Stomach (tissue), 8 donors: ENCODE measurements at regions not wholly inside any gene's neighbourhood (a gene's known extent, or its start where the extent isn't known, plus 50 kb on each side); places are given as distances from the start of the nearest gene placed in this dataset.

ENCODE experiments used
- DNase-seq, 2 donors: peaks; one replicate each; pipeline versions ENCODE4 v3.0.0 to v3.0.0-alpha.2; 2013 to 2019
- H3K27ac ChIP-seq, 5 donors: fragments of 200-600 bp in 4 of 5; sonication (generic) in 4 of 5; one replicate each; pipeline ENCODE4 v1.5.1; 2013 to 2019; ENCODE audit warnings: mild to moderate bottlenecking in 1 of 5, moderate library complexity in 1 of 5
- H3K27me3 ChIP-seq, 3 donors: fragments of 200-600 bp; sonication (generic); one replicate each; pipeline ENCODE4 v1.5.1; 2017 to 2019; ENCODE audit warnings: mixed run types in 1 of 3
- H3K36me3 ChIP-seq, 4 donors: fragments of 200-600 bp; sonication (generic); 1 replicate in 3 of 4; 2 replicates in 1 of 4; pipeline ENCODE4 v1.5.1; 2016 to 2019
- H3K4me1 ChIP-seq, 4 donors: fragments of 200-600 bp; sonication (generic); one replicate each; pipeline ENCODE4 v1.5.1; 2016 to 2019
- H3K4me3 ChIP-seq, 4 donors: fragments of 200-600 bp; sonication (generic) in 3 of 4; one replicate each; pipeline ENCODE4 v1.5.1; 2016 to 2019; ENCODE audit warnings: mild to moderate bottlenecking in 1 of 4
- H3K9me3 ChIP-seq, 4 donors: fragments of 200-600 bp; sonication (generic); one replicate each; pipeline ENCODE4 v1.5.1; 2016 to 2019
- EP300 ChIP-seq: sonication (generic); formaldehyde crosslinking; IDR thresholded peaks from one replicate; pipeline ENCODE4 v1.6.1; 2017; ENCODE audit warnings: antibody characterized with exemption
- POLR2A ChIP-seq, 4 donors: fragments of 450-650 bp; IDR thresholded peaks; one replicate each; pipeline ENCODE4 v1.6.1; 2016; ENCODE audit warnings: antibody characterized with exemption in 4 of 4, control low read depth in 2 of 4, mild to moderate bottlenecking in 1 of 4, moderate library complexity in 1 of 4
- POLR2AphosphoS5 ChIP-seq, 3 donors: sonication (generic); formaldehyde crosslinking; IDR thresholded peaks; one replicate each; pipeline ENCODE4 v1.6.1; 2016; ENCODE audit warnings: antibody characterized with exemption in 3 of 3
- WGBS, 5 donors: extraction: QIAGEN DNeasy Blood & Tissue Kit in 3 of 5; methylation state at CpG; one replicate each; pipeline versions ENCODE4 v1.1.5 to v1.1.7; 2013 to 2018; 5-methylcytosine and 5-hydroxymethylcytosine counted together
- intact Hi-C: fragments of 100-400 bp; cut with DNase I; formaldehyde crosslinking; loops from one replicate; pipeline ENCODE4 v1.15.1; 2023; ENCODE audit warnings: low total_unique reads
- TF ChIP-seq, protein P1 (sequence below), 7 experiments: fragments of 450-650 bp in 4 of 7; fragments of 200-600 bp in 3 of 7; sonication (generic) in 3 of 7; IDR thresholded peaks; one replicate each; pipeline ENCODE4 v1.5.1; 2016 to 2019; ENCODE audit warnings: antibody characterized with exemption in 7 of 7, control low read depth in 2 of 7, mild to moderate bottlenecking in 1 of 7
- donor health status: healthy with polysubstance abuse.
- donor health status: Bipolar disorder and iron deficiency.
- donor health status: healthy.

DNA sequence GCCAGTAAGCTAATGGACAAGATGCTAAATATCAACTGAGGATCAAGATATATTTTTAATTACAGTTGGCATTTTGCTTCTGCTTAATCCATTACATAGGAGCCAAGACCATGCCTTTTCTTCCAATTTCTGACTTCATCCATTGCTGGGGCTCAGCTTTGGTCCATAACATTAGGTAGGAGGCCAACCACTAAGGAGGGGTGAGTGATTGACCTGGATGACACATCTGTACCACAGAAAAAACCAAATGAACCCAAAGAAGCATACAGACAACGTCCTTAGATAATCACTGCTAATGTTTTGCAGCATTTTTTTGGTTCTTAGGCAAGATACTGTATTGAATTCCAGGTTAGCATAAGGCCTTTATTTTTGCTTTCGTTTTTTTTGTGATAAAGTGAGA is 353.2 kb upstream of the KCNH8 start:
- no peak overlapping the region for H3K27ac ChIP-seq
- H3K4me3 ChIP-seq: no peak overlapping the region
- TF ChIP-seq, protein P1, sequence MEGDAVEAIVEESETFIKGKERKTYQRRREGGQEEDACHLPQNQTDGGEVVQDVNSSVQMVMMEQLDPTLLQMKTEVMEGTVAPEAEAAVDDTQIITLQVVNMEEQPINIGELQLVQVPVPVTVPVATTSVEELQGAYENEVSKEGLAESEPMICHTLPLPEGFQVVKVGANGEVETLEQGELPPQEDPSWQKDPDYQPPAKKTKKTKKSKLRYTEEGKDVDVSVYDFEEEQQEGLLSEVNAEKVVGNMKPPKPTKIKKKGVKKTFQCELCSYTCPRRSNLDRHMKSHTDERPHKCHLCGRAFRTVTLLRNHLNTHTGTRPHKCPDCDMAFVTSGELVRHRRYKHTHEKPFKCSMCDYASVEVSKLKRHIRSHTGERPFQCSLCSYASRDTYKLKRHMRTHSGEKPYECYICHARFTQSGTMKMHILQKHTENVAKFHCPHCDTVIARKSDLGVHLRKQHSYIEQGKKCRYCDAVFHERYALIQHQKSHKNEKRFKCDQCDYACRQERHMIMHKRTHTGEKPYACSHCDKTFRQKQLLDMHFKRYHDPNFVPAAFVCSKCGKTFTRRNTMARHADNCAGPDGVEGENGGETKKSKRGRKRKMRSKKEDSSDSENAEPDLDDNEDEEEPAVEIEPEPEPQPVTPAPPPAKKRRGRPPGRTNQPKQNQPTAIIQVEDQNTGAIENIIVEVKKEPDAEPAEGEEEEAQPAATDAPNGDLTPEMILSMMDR (IDR thresholded peaks at IDR 0.05): no peak
- TF ChIP-seq POLR2AphosphoS5 (IDR thresholded peaks at IDR 0.05) (no peak), POLR2A (IDR thresholded peaks at IDR 0.05) (no peak), EP300 (no peak)
- no peaks in the 10 kb centered on the region for H3K36me3 ChIP-seq
- 15 to 39% (median 27%) methylated on average over 2 of the region's 2 CpGs for WGBS, 5 donors
- intact Hi-C loops: no loop called here
- no peaks in the 10 kb centered on the region for H3K9me3 ChIP-seq
- no peak for DNase-seq
- no peaks in the 10 kb centered on the region for H3K4me1 ChIP-seq
- no peaks in the 10 kb centered on the region for H3K27me3 ChIP-seq

GRCh38 chr3:18791752-18792151 is 356.6 kb upstream of the KCNH8 start:
- no peak overlapping the region for H3K27ac ChIP-seq
- 82 to 91% (median 86%) methylated on average over 10 of the region's 10 CpGs for WGBS, 5 donors
- no peaks in the 10 kb centered on the region for H3K36me3 ChIP-seq
- DNase-seq: no peak
- no peaks in the 10 kb centered on the region for H3K9me3 ChIP-seq
- no peak overlapping the region for H3K4me3 ChIP-seq
- no peaks in the 10 kb centered on the region for H3K27me3 ChIP-seq
- intact Hi-C loops: no loop called here
- TF ChIP-seq, protein P1 (IDR thresholded peaks at IDR 0.05): no peak
- TF ChIP-seq EP300: no peak
- TF ChIP-seq POLR2AphosphoS5 (IDR thresholded peaks at IDR 0.05): no peak
- TF ChIP-seq POLR2A (IDR thresholded peaks at IDR 0.05): no peak
- no peaks in the 10 kb centered on the region for H3K4me1 ChIP-seq

- Histone ChIP-seq H3K4me1 (no peaks in the 10 kb centered on the region), H3K9me3 (no peaks in the 10 kb centered on the region), H3K27ac (no peak overlapping the region), H3K36me3 (no peaks in the 10 kb centered on the region), H3K4me3 (no peak overlapping the region), H3K27me3 (no peaks in the 10 kb centered on the region)
- intact Hi-C loops: no loop called here
- TF ChIP-seq, protein P1 (IDR thresholded peaks at IDR 0.05): no peak
- no peak for TF ChIP-seq POLR2A (IDR thresholded peaks at IDR 0.05)
- DNase-seq: no peak
- WGBS, 5 donors: 55 to 65% (median 58%) methylated on average over 8 of the region's 8 CpGs
Observed at GRCh38 chr3:18791182-18791581, 357.1 kb upstream of the KCNH8 start.

DNA sequence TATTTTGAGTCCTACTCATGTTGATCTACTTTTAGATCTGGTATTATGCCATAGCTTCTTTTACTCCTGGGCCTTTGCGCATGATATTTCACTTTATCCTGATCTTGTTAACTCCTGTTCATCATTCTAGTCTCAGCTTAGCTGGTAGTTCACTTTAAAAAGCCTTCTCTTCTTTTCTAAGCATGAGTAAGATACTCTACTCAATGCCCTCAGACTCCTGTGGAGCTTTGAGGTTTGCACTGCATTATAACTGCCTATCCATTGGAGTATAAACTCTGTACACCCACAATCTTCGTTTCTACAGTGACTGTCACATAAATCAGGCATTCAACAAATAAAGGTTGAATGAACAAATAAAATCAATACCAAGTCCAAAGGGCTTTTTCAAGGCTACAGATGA is 357.9 kb upstream of the KCNH8 start:
- H3K9me3 ChIP-seq: no peaks in the 10 kb centered on the region
- no peaks in the 10 kb centered on the region for H3K4me1 ChIP-seq
- H3K27ac ChIP-seq: no peak overlapping the region
- TF ChIP-seq EP300: no peak
- TF ChIP-seq POLR2A (IDR thresholded peaks at IDR 0.05): no peak
- TF ChIP-seq, protein P1 (IDR thresholded peaks at IDR 0.05): no peak
- no peak for TF ChIP-seq POLR2AphosphoS5 (IDR thresholded peaks at IDR 0.05)
- no peaks in the 10 kb centered on the region for H3K36me3 ChIP-seq
- intact Hi-C loops: no loop called here
- 63 to 75% (median 70%) methylated on average over 2 of the region's 2 CpGs for WGBS, 5 donors
- H3K4me3 ChIP-seq: no peak overlapping the region
- no peak for DNase-seq
- H3K27me3 ChIP-seq: no peaks in the 10 kb centered on the region
